GM12875 (cell line): ENCODE measurements at regions not wholly inside any gene's neighbourhood (a gene's known extent, or its start where the extent isn't known, plus 50 kb on each side); places are given as distances from the start of the nearest gene placed in this dataset.

ENCODE experiments used
- H3K4me3 ChIP-seq: one replicate; pipeline ENCODE4 v1.5.1; 2011; ENCODE audit warnings: low read depth, low read length, control low read depth
- TF ChIP-seq, protein P1 (sequence below): IDR thresholded peaks from 2 replicates; pipeline ENCODE4 v1.5.1; 2011; ENCODE audit warnings: low read depth, mild to moderate bottlenecking, control low read depth, inconsistent platforms, low read length, moderate library complexity, borderline replicate concordance; ENCODE audit not compliant: insufficient read depth

GRCh38 chr19:28234637-28235036 is 978.3 kb downstream of the UQCRFS1 start:
- TF ChIP-seq, protein P1, sequence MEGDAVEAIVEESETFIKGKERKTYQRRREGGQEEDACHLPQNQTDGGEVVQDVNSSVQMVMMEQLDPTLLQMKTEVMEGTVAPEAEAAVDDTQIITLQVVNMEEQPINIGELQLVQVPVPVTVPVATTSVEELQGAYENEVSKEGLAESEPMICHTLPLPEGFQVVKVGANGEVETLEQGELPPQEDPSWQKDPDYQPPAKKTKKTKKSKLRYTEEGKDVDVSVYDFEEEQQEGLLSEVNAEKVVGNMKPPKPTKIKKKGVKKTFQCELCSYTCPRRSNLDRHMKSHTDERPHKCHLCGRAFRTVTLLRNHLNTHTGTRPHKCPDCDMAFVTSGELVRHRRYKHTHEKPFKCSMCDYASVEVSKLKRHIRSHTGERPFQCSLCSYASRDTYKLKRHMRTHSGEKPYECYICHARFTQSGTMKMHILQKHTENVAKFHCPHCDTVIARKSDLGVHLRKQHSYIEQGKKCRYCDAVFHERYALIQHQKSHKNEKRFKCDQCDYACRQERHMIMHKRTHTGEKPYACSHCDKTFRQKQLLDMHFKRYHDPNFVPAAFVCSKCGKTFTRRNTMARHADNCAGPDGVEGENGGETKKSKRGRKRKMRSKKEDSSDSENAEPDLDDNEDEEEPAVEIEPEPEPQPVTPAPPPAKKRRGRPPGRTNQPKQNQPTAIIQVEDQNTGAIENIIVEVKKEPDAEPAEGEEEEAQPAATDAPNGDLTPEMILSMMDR, result no peak
- H3K4me3 ChIP-seq, result no peak overlapping the region

- no peak overlapping the region for H3K4me3 ChIP-seq
- TF ChIP-seq, protein P1, result no peak
Measured at GRCh38 chr19:28228854-28229253, 984.1 kb downstream of the UQCRFS1 start.

GRCh38 chr19:28224441-28224840 is 988.5 kb downstream of the UQCRFS1 start:
- H3K4me3 ChIP-seq, result no peak overlapping the region
- TF ChIP-seq, protein P1, result no peak

DNA sequence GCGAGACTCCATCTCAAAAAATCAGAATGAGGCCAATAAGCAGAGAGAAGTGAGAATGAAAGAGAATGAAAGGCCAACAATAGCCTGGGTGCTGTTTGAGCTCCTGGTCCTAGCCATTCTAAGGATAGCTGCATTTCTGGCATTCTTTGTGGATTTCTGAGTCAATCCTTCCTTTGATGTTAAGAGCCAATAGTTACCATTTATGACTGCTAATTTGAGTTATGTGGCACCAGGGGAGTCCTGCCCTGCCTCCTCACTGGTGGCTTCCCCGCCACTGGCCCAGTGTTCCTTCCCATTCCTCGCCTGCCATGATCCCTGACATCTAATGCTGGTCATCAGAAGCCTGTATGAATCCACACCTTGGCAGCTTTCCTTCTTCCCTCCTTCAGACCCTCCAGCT is 991.2 kb downstream of the UQCRFS1 start:
- TF ChIP-seq, protein P1, result no peak
- H3K4me3 ChIP-seq, result no peak overlapping the region

GRCh38 chr19:28218728-28219127 is 994.2 kb downstream of the UQCRFS1 start:
- TF ChIP-seq, protein P1, result no peak
- no peak overlapping the region for H3K4me3 ChIP-seq

- no peak overlapping the region for H3K4me3 ChIP-seq
- TF ChIP-seq, protein P1, result no peak
Measured at GRCh38 chr19:28217022-28217421, 995.9 kb downstream of the UQCRFS1 start.

- no peak overlapping the region for H3K4me3 ChIP-seq
- TF ChIP-seq, protein P1, result no peak
Measured at GRCh38 chr19:28213470-28214082, 999.4 kb downstream of the UQCRFS1 start.
